GM12864 (cell line): ENCODE measurements at regions not wholly inside any gene's neighbourhood (a gene's known extent, or its start where the extent isn't known, plus 50 kb on each side); places are given as distances from the start of the nearest gene placed in this dataset.

Experiments
- DNase-seq: peaks from one replicate; pipeline ENCODE4 v3.0.0-alpha.2; 2011; ENCODE audit warnings: low read depth
- H3K4me3 ChIP-seq: 2 replicates; pipeline ENCODE4 v1.5.1; 2011; ENCODE audit warnings: mild to moderate bottlenecking, low read depth, low read length, control low read depth
- TF ChIP-seq, protein P1 (sequence below): IDR thresholded peaks from 2 replicates; pipeline ENCODE4 v1.5.1; 2011; ENCODE audit warnings: low read depth, mild to moderate bottlenecking, moderate library complexity, low read length, control low read depth, inconsistent platforms; ENCODE audit errors: missing control alignments

DNA sequence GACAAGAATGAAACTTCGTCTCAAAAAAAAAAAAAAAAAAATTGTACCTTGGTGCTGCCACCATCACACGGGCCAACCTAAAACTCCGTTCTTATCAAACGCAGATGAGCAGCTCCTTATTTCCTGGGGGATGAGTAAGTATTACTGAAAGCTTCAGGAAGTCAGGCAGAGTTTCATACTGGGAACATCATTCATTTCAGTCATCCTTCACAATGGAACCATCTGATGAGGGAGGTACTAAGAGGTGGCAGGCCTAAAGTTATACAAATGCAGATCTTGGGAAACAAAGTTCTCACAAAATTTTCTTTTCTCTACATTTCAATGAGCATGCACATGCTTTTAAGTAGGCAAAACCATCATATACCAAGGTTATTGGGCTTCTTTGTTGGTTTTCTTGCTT lies 636.0 kb upstream of the LMCD1 start:
- TF ChIP-seq, protein P1, sequence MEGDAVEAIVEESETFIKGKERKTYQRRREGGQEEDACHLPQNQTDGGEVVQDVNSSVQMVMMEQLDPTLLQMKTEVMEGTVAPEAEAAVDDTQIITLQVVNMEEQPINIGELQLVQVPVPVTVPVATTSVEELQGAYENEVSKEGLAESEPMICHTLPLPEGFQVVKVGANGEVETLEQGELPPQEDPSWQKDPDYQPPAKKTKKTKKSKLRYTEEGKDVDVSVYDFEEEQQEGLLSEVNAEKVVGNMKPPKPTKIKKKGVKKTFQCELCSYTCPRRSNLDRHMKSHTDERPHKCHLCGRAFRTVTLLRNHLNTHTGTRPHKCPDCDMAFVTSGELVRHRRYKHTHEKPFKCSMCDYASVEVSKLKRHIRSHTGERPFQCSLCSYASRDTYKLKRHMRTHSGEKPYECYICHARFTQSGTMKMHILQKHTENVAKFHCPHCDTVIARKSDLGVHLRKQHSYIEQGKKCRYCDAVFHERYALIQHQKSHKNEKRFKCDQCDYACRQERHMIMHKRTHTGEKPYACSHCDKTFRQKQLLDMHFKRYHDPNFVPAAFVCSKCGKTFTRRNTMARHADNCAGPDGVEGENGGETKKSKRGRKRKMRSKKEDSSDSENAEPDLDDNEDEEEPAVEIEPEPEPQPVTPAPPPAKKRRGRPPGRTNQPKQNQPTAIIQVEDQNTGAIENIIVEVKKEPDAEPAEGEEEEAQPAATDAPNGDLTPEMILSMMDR: no peak
- no peak for DNase-seq
- H3K4me3 ChIP-seq: no peak overlapping the region

DNA sequence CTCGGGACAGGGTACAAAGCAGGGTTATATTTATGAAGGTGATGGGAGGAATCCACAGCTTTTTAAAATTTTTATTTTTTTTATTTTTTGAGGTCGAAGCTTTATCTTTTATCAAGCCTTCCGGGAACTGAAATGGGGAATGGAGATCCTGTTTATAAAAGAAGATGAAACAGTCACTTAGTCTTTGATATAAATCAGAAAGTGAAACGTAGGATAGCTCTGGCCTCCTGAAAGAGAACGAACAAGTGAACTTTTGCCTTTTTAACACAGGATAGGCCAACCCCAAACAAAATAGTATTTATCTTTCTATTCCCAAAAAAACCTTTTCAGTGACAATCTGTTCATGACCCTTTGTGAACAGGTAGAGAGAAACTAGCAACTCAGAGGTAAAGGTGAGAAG lies 634.0 kb upstream of the LMCD1 start:
- H3K4me3 ChIP-seq: no peak overlapping the region
- no peak for DNase-seq
- TF ChIP-seq, protein P1: no peak

DNA sequence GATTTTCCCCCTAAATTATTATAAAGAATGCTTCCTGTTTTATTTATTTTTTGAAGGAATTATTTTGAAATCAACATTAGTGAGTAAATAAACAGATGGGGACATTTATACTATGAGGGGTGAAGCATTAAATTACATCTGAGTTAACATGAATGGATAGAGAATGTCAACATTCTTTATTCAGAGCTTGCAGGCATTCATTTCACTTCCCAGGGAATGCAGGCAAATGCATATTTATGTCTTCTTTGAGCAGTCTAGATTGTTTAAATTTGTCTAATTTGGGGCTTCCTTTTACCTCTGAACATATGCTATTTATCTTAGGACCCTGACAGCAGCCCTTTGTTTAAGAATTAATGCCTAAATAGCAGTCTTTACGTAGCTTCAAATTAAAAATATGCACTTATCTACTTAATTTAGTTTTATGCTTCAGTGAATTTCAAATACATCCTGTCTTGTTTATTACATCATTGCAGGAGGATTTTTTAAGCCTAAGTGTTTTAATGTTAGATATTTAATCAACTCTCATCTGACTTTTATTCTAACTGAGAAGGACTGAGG lies 630.5 kb upstream of the LMCD1 start:
- no peak for DNase-seq
- TF ChIP-seq, protein P1: no peak
- no peak overlapping the region for H3K4me3 ChIP-seq

DNA sequence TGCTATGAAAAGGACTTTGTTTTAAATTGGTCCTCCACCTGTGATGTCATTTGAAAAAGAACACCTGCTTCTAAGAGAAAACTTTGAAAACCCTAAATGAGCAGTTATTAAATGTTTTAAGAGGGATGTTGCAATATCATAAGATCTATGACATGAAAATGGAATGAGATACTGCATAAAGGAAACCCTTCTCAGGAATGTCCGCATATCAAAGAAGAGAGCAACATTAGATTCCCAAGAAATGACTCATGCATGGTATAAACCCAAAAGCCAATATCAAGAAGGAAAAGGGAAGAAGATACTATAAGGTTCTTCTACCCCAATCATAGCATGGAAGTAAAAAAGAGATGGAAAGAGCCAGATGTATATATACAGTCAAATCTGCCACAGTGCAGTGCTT lies 627.5 kb upstream of the LMCD1 start:
- TF ChIP-seq, protein P1: no peak
- no peak for DNase-seq
- H3K4me3 ChIP-seq: no peak overlapping the region

DNA sequence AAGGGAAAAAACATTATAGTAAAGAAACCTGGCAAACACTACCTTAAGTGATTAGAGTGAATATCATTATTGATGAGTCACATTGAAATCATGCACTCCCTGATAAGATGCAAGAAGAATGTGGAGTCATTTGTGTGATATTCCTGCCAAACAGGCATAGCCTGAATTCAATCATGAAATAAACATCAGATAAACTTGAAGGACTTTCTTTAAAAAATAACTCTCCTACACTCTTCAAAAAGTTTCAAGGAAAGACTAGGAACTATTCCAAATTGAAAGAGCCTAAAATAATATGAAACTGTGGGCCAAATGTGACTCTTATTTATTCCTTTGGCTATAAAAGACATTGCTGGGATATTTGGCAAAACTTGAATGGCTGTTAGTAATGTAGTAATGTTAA lies 625.7 kb upstream of the LMCD1 start:
- DNase-seq: no peak
- TF ChIP-seq, protein P1: no peak

DNA sequence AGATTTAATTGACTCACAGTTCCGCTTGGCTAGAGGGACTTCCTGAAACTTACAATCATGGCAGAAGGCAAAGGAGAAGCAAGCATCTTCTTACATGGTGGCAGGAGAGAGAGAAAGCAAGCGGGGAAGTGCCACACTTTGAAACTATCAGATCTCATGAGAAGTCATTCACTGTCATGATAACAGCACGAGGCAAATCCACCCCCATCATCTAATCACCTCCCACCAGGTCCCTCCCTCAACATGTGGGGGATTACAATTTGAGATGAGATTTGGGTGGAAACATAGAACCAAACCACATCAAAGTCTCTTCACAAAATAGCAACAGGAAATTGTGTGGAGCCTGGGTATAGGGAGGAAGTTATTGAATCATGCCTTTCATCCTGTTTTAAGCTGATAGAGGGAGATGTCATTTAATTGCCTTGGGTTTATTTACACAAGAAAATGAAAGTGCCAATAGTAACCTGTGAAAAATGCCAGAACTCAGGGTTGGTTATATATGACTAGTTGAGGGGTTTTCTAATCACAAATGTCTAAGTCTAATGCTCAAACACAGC lies 624.8 kb upstream of the LMCD1 start:
- DNase-seq: no peak
- TF ChIP-seq, protein P1: no peak
- H3K4me3 ChIP-seq: no peak overlapping the region

More for the DNA sequence above, 625.7 kb upstream of the LMCD1 start:
- H3K4me3 ChIP-seq: no peak overlapping the region

DNA sequence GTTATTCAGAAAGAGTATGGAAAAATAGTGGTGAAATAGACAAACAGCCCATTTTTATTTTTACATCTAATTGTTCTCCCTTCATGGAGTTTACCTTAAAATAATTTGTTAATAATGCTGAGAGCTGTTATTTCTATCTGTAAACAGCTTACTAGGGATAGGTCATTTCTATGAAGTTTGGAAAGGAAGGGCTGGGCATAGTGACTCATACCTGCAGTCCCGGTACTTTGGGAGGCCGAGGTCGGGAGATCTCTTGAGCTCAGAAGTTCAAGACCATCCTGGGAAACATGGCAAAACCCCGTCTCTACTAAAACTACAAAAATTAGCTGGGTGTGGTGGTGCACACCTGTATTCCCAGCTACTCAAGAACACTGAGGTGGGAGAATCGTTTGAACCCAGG lies 624.3 kb upstream of the LMCD1 start:
- TF ChIP-seq, protein P1: no peak
- no peak for DNase-seq
- H3K4me3 ChIP-seq: no peak overlapping the region
